Stimulated activated CD8-positive, alpha-beta memory T cell treated with anti-CD3 and anti-CD28 coated beads, Interleukin-4, amount 100 ng/mL, for 48 hours (primary cell): ENCODE measurements at regions not wholly inside any gene's neighbourhood (a gene's known extent, or its start where the extent isn't known, plus 50 kb on each side); places are given as distances from the start of the nearest gene placed in this dataset.

Source experiments
- DNase-seq: peaks from one replicate; pipeline ENCODE4 v3.0.0-alpha.2; 2020

GRCh38 chr6:168896321-168896720 lies 357.3 kb downstream of the THBS2 start:
- no peak for DNase-seq

- peak; percentile 89 for DNase-seq
Observed at GRCh38 chr6:168895102-168895812, 358.4 kb downstream of the THBS2 start.

GRCh38 chr6:168892031-168892430 lies 361.6 kb downstream of the THBS2 start:
- DNase-seq = no peak

- DNase-seq = no peak
Observed at GRCh38 chr6:168890981-168891365, 362.7 kb downstream of the THBS2 start.

- no peak for DNase-seq
Observed at GRCh38 chr6:168890306-168890980, 363.2 kb downstream of the THBS2 start.

- no peak for DNase-seq
Observed at GRCh38 chr6:168888786-168889345, 364.8 kb downstream of the THBS2 start.

- no peak for DNase-seq
Observed at GRCh38 chr6:168888102-168888501, 365.5 kb downstream of the THBS2 start.

GRCh38 chr6:168887621-168888020 lies 366.0 kb downstream of the THBS2 start:
- DNase-seq = no peak

GRCh38 chr6:168886964-168887363 lies 366.7 kb downstream of the THBS2 start:
- DNase-seq = no peak

- DNase-seq = no peak
Observed at GRCh38 chr6:168885751-168886742, 367.6 kb downstream of the THBS2 start.

- DNase-seq = no peak
Observed at GRCh38 chr6:168885196-168885595, 368.4 kb downstream of the THBS2 start.

- DNase-seq = peak; percentile 88
Observed at GRCh38 chr6:168884646-168885086, 369.0 kb downstream of the THBS2 start.

- no peak for DNase-seq
Observed at GRCh38 chr6:168884050-168884645, 369.5 kb downstream of the THBS2 start.

- DNase-seq = no peak
Observed at GRCh38 chr6:168883410-168884049, 370.1 kb downstream of the THBS2 start.

- DNase-seq = no peak
Observed at GRCh38 chr6:168880271-168880670, 373.4 kb downstream of the THBS2 start.

- DNase-seq = no peak
Observed at GRCh38 chr6:168877821-168878282, 375.8 kb downstream of the THBS2 start.

GRCh38 chr6:168876956-168877355 lies 376.7 kb downstream of the THBS2 start:
- DNase-seq = no peak

- DNase-seq = no peak
Observed at GRCh38 chr6:168875811-168876576, 377.7 kb downstream of the THBS2 start.

GRCh38 chr6:168874637-168875036 lies 379.0 kb downstream of the THBS2 start:
- DNase-seq = no peak

- no peak for DNase-seq
Observed at GRCh38 chr6:168873278-168874190, 380.1 kb downstream of the THBS2 start.
